ENCODE measurements at regions not wholly inside any gene's neighbourhood (a gene's known extent, or its start where the extent isn't known, plus 50 kb on each side); places are given as distances from the start of the nearest gene placed in this dataset.

DNA sequence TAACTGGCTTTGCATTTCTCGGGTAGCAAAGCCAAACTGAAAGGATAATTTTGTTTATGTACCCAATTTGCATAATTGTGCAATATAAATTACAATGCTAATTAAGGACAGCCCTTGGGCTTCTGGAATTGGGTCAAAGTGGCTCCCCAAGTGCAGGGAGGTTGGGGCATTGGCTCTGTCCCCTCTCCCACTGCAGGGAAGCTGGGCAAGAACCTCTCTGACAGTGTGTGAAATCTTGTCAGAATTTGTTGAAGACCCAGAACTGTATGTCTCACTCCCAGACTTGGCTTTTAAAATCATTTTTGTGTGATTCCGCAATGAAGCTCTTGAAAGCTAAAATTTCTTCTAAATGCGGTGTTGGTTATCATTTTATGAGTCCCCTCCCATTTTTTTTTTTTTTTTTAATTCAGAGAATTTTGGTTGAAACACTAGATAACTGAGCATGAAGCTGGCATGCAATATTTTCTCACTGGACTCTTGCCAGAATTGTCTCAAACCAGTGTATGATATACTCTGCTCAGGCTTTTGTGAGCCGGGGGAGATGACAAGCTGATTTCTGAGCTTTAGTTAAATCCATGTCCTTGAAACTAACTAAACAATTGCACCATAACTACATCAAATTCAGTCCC lies 878.9 kb upstream of the CXADR start:
- Histone ChIP-seq H3K27me3 (replicated peaks) (no peaks in the 10 kb centered on the region), H3K36me3 (replicated peaks) (no peaks in the 10 kb centered on the region), H3K4me3 (ENCODE audit: low read depth, low read length) (no peak overlapping the region), H3K27ac (no peak overlapping the region)
- in situ Hi-C loops (cut with HindIII; ENCODE audit: low pct_ligation_motif_present, low sequenced_read_pairs), result no loop called here
- no peak for DNase-seq
- TF ChIP-seq, protein P1, sequence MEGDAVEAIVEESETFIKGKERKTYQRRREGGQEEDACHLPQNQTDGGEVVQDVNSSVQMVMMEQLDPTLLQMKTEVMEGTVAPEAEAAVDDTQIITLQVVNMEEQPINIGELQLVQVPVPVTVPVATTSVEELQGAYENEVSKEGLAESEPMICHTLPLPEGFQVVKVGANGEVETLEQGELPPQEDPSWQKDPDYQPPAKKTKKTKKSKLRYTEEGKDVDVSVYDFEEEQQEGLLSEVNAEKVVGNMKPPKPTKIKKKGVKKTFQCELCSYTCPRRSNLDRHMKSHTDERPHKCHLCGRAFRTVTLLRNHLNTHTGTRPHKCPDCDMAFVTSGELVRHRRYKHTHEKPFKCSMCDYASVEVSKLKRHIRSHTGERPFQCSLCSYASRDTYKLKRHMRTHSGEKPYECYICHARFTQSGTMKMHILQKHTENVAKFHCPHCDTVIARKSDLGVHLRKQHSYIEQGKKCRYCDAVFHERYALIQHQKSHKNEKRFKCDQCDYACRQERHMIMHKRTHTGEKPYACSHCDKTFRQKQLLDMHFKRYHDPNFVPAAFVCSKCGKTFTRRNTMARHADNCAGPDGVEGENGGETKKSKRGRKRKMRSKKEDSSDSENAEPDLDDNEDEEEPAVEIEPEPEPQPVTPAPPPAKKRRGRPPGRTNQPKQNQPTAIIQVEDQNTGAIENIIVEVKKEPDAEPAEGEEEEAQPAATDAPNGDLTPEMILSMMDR (IDR thresholded peaks at IDR 0.05; ENCODE audit: low read depth, low read length, missing control alignments), result no peak

DNA sequence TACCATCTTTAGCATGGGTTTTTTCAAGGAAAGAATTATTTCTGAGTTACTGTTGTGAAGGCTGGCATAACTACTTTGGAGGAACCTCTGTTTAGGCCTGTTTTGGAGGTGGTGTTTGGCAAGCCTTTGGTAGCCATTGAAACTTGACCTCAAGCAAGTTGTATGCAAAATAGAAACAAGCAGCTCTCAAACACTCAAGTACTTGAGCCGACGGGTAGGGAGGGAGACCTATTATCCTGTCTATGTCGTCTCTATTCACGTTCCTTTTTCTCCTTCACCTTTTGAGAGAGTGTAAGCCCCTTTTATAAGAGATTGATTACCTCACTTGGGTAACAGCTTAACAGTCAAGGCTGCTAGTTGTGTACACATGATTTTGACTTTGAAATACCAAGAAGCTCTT lies 878.3 kb upstream of the CXADR start:
- in situ Hi-C loops (cut with HindIII; ENCODE audit: low pct_ligation_motif_present, low sequenced_read_pairs), result no loop called here
- Histone ChIP-seq H3K27ac (no peak overlapping the region), H3K36me3 (replicated peaks) (no peaks in the 10 kb centered on the region), H3K4me3 (ENCODE audit: low read depth, low read length) (no peak overlapping the region), H3K27me3 (replicated peaks) (no peaks in the 10 kb centered on the region)
- TF ChIP-seq, protein P1 (IDR thresholded peaks at IDR 0.05; ENCODE audit: low read depth, low read length, missing control alignments), result no peak
- DNase-seq, result no peak

DNA sequence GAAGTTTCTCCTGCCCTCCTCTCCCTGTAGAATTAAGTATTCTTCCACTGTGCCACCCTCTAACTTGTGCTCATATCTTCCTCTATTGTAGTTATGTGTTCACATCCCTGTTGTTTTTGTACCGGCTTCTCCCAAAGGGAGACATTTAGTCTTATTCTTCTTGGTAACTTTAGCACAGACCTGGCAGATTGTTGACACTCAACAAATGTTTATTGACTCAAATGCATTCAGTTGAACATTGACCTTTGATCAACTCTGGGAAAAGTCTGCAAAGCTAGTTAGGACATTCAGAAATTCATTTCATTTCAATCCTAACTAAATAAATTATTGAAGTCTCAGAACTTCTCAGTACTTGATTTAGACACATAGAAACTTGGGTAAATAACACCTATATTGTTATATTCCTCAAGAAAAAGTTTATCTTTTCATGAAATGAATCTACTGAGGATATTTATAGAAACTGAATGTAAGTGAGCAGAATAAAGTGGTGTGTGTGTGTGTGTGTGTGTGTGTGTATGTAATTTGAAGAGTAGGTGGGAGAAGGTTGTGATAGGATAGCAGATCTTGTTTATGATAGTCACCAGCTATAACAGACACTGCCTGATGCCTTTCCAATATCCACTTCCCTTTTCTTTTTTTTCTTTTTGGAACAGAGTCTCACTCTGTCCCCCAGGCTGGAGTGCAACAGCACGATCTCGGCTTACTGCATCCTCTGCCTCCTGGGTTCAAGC lies 872.4 kb upstream of the CXADR start:
- in situ Hi-C loops (cut with HindIII; ENCODE audit: low pct_ligation_motif_present, low sequenced_read_pairs), result no loop called here

DNA sequence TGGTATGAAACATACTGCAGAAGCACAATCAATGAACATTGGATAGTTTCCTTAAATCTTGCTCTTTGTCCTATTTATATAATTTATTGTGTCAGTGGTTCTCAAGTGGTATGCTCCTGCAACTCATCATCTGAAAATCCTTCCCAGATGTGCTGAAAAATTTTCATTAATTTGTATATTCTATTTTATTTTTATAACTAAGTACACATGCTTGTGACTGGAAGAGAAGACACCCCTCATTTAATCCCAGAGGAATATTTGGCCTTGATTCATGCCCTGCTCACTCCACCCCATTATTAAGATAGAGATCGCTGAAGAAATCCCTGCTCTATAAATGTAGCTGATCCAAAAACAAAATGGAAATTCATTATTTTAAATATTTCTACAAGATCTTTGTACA lies 870.5 kb upstream of the CXADR start:
- no peak for DNase-seq
- no peaks in the 10 kb centered on the region for H3K36me3 ChIP-seq (replicated peaks)
- no peak overlapping the region for H3K4me3 ChIP-seq (ENCODE audit: low read depth, low read length)
- H3K27ac ChIP-seq, result no peak overlapping the region
- H3K27me3 ChIP-seq (replicated peaks), result no peaks in the 10 kb centered on the region
- in situ Hi-C loops (cut with HindIII; ENCODE audit: low pct_ligation_motif_present, low sequenced_read_pairs), result no loop called here
- TF ChIP-seq, protein P1 (IDR thresholded peaks at IDR 0.05; ENCODE audit: low read depth, low read length, missing control alignments), result no peak

More for the DNA sequence above, 872.4 kb upstream of the CXADR start:
- no peak overlapping the region for H3K27ac ChIP-seq
- TF ChIP-seq, protein P1 (IDR thresholded peaks at IDR 0.05; ENCODE audit: low read depth, low read length, missing control alignments), result no peak
- H3K27me3 ChIP-seq (replicated peaks), result no peaks in the 10 kb centered on the region
- no peaks in the 10 kb centered on the region for H3K36me3 ChIP-seq (replicated peaks)
- DNase-seq, result no peak
- H3K4me3 ChIP-seq (ENCODE audit: low read depth, low read length), result no peak overlapping the region

DNA sequence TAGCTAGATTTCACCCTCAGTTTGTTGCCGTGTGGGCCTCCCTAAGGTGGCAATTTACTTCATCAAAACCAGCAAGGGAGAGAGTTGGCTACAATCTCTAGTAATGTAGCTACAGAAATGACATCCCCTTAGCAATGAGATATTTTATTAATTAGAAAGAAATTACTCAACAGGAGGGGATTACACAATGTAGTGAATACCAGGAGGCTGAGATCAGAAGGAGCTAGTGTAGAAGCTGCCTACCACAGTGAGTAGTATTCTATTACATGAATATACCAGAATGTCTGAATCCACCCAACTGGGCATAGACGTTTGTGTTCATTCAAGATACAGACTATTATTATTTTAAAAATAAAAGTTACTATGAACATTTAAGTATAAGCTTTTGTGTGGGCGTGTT lies 868.2 kb upstream of the CXADR start:
- no peak for DNase-seq
- TF ChIP-seq, protein P1 (IDR thresholded peaks at IDR 0.05; ENCODE audit: low read depth, low read length, missing control alignments), result no peak
- no peak overlapping the region for H3K27ac ChIP-seq
- no peak overlapping the region for H3K4me3 ChIP-seq (ENCODE audit: low read depth, low read length)
- no peaks in the 10 kb centered on the region for H3K27me3 ChIP-seq (replicated peaks)
- in situ Hi-C loops (cut with HindIII; ENCODE audit: low pct_ligation_motif_present, low sequenced_read_pairs), result no loop called here
- no peaks in the 10 kb centered on the region for H3K36me3 ChIP-seq (replicated peaks)
